Fibroblast of skin of right biceps (primary cell): ENCODE measurements at regions not wholly inside any gene's neighbourhood (a gene's known extent, or its start where the extent isn't known, plus 50 kb on each side); places are given as distances from the start of the nearest gene placed in this dataset.

Experiments used
- DNase-seq: peaks from one replicate; pipeline ENCODE4 v3.0.0-alpha.2; 2013

GRCh38 chr2:7773362-7774360 lies 856.4 kb downstream of the RNF144A start:
- peak; percentile 52 for DNase-seq

- DNase-seq = no peak
Measured at GRCh38 chr2:7774481-7774880, 857.3 kb downstream of the RNF144A start.

GRCh38 chr2:7777668-7778067 lies 860.5 kb downstream of the RNF144A start:
- DNase-seq = no peak

- no peak for DNase-seq
Measured at GRCh38 chr2:7780321-7780720, 863.1 kb downstream of the RNF144A start.

GRCh38 chr2:7785700-7786099 lies 868.5 kb downstream of the RNF144A start:
- no peak for DNase-seq

GRCh38 chr2:7788736-7789135 lies 871.5 kb downstream of the RNF144A start:
- no peak for DNase-seq

- DNase-seq = no peak
Measured at GRCh38 chr2:7792031-7792651, 874.9 kb downstream of the RNF144A start.

- peak; percentile 61 for DNase-seq
Measured at GRCh38 chr2:7795778-7796563, 878.8 kb downstream of the RNF144A start.

GRCh38 chr2:7800031-7800430 lies 881.8 kb upstream of the ID2 start:
- no peak for DNase-seq

- no peak for DNase-seq
Measured at GRCh38 chr2:7801212-7801611, 880.6 kb upstream of the ID2 start.

GRCh38 chr2:7803515-7803914 lies 878.3 kb upstream of the ID2 start:
- no peak for DNase-seq

GRCh38 chr2:7809640-7810039 lies 872.2 kb upstream of the ID2 start:
- DNase-seq = no peak

GRCh38 chr2:7811073-7811472 lies 870.8 kb upstream of the ID2 start:
- DNase-seq = no peak

GRCh38 chr2:7812231-7812995 lies 869.4 kb upstream of the ID2 start:
- DNase-seq = peak; percentile 88

GRCh38 chr2:7813541-7814292 lies 868.1 kb upstream of the ID2 start:
- DNase-seq = peak; percentile 21

- no peak for DNase-seq
Measured at GRCh38 chr2:7815726-7816125, 866.1 kb upstream of the ID2 start.

GRCh38 chr2:7816233-7816632 lies 865.6 kb upstream of the ID2 start:
- no peak for DNase-seq

- DNase-seq = no peak
Measured at GRCh38 chr2:7816944-7817343, 864.9 kb upstream of the ID2 start.

- DNase-seq = no peak
Measured at GRCh38 chr2:7819316-7819715, 862.5 kb upstream of the ID2 start.

- DNase-seq = no peak
Measured at GRCh38 chr2:7819850-7820249, 862.0 kb upstream of the ID2 start.

- DNase-seq = no peak
Measured at GRCh38 chr2:7824211-7824610, 857.6 kb upstream of the ID2 start.
